H9 (cell line): ENCODE measurements at regions not wholly inside any gene's neighbourhood (a gene's known extent, or its start where the extent isn't known, plus 50 kb on each side); places are given as distances from the start of the nearest gene placed in this dataset.

Source experiments
- DNase-seq: peaks from one replicate; pipeline ENCODE4 v3.0.0-alpha.2; 2017
- H2AFZ ChIP-seq: one replicate; pipeline ENCODE4 v1.6.1; 2013; ENCODE audit warnings: mild to moderate bottlenecking, low read length, control low read depth, moderate library complexity
- H2AK5ac ChIP-seq: 2 replicates; pipeline ENCODE4 v1.6.1; 2013; ENCODE audit warnings: low read length, control low read depth, mixed read lengths; ENCODE audit not compliant: insufficient read length
- H2BK120ac ChIP-seq: one replicate; pipeline ENCODE4 v1.6.1; 2013; ENCODE audit warnings: low read depth, mild to moderate bottlenecking, low read length, control low read depth, inconsistent platforms; ENCODE audit not compliant: poor library complexity, severe bottlenecking
- H2BK12ac ChIP-seq: 2 replicates; pipeline ENCODE4 v1.6.1; 2013; ENCODE audit warnings: low read length, control low read depth, mixed read lengths, low read depth; ENCODE audit not compliant: insufficient read length
- H2BK15ac ChIP-seq: 2 replicates; pipeline ENCODE4 v1.6.1; 2013; ENCODE audit warnings: low read depth, low read length, control low read depth
- H2BK20ac ChIP-seq: one replicate; pipeline ENCODE4 v1.6.1; 2013; ENCODE audit warnings: low read depth, mild to moderate bottlenecking, low read length, control low read depth, inconsistent platforms; ENCODE audit not compliant: poor library complexity, severe bottlenecking
- H2BK5ac ChIP-seq: 2 replicates; pipeline ENCODE4 v1.6.1; 2013; ENCODE audit warnings: low read length, control low read depth, mixed read lengths; ENCODE audit not compliant: insufficient read length
- H3K14ac ChIP-seq: 2 replicates; pipeline ENCODE4 v1.6.1; 2013; ENCODE audit warnings: low read length, control low read depth; ENCODE audit not compliant: insufficient read depth
- H3K18ac ChIP-seq: 2 replicates; pipeline ENCODE4 v1.6.1; 2013; ENCODE audit warnings: low read depth, mild to moderate bottlenecking, mixed read lengths, low read length, control low read depth; ENCODE audit not compliant: insufficient read length
- H3K23ac ChIP-seq: 2 replicates; pipeline ENCODE4 v1.6.1; 2013; ENCODE audit warnings: low read length, control low read depth, mixed read lengths, low read depth; ENCODE audit not compliant: insufficient read length
- H3K23me2 ChIP-seq: 2 replicates; pipeline ENCODE4 v1.6.1; 2013; ENCODE audit warnings: low read depth, mild to moderate bottlenecking, mixed read lengths, low read length, control low read depth; ENCODE audit not compliant: insufficient read length, poor library complexity, severe bottlenecking
- H3K27ac ChIP-seq: 2 replicates; pipeline ENCODE4 v1.5.1; 2013; ENCODE audit warnings: low read length, control low read depth, mixed read lengths, low read depth; ENCODE audit not compliant: insufficient read length
- H3K27me3 ChIP-seq: 2 replicates; pipeline ENCODE4 v1.6.1; 2013; ENCODE audit warnings: low read length, control low read depth, inconsistent platforms; ENCODE audit not compliant: insufficient read depth
- H3K4ac ChIP-seq: 2 replicates; pipeline ENCODE4 v1.6.1; 2013; ENCODE audit warnings: low read depth, mild to moderate bottlenecking, control low read depth, inconsistent platforms, low read length, moderate library complexity
- H3K4me1 ChIP-seq: 2 replicates; pipeline ENCODE4 v1.6.1; 2013; ENCODE audit warnings: low read length, control low read depth, inconsistent platforms; ENCODE audit not compliant: insufficient read depth
- H3K4me2 ChIP-seq: 2 replicates; pipeline ENCODE4 v1.6.1; 2013; ENCODE audit warnings: low read length, control low read depth, mixed read lengths; ENCODE audit not compliant: insufficient read length, insufficient read depth
- H3K56ac ChIP-seq: 2 replicates; pipeline ENCODE4 v1.6.1; 2013; ENCODE audit warnings: low read depth, mild to moderate bottlenecking, mixed read lengths, low read length, control low read depth; ENCODE audit not compliant: insufficient read length
- H3K79me1 ChIP-seq: 2 replicates; pipeline ENCODE4 v1.6.1; 2013; ENCODE audit warnings: low read depth, mild to moderate bottlenecking, moderate library complexity, low read length, control low read depth, inconsistent platforms; ENCODE audit not compliant: insufficient read depth, poor library complexity, severe bottlenecking
- H3K79me2 ChIP-seq: 2 replicates; pipeline ENCODE4 v1.6.1; 2013; ENCODE audit warnings: low read length, control low read depth, inconsistent platforms; ENCODE audit not compliant: insufficient read depth
- H3K9ac ChIP-seq: 2 replicates; pipeline ENCODE4 v1.6.1; 2013; ENCODE audit warnings: low read length, control low read depth, mixed read lengths; ENCODE audit not compliant: insufficient read length; ENCODE audit errors: extremely low read depth
- H3K9me3 ChIP-seq: one replicate; pipeline ENCODE4 v1.6.1; 2013; ENCODE audit warnings: low read depth, low read length, inconsistent platforms; ENCODE audit not compliant: control insufficient read depth
- H3T11ph ChIP-seq: one replicate; pipeline ENCODE4 v1.6.1; 2013; ENCODE audit warnings: mild to moderate bottlenecking, low read length, control low read depth, inconsistent platforms
- H4K20me1 ChIP-seq: one replicate; pipeline ENCODE4 v1.6.1; 2013; ENCODE audit not compliant: control insufficient read depth, insufficient read length, insufficient read depth
- H4K5ac ChIP-seq: 2 replicates; pipeline ENCODE4 v1.6.1; 2013; ENCODE audit warnings: low read depth, mild to moderate bottlenecking, mixed read lengths, low read length, control low read depth; ENCODE audit not compliant: insufficient read length
- H4K8ac ChIP-seq: replicated peaks from 2 replicates; pipeline ENCODE4 v1.6.1; 2013; ENCODE audit warnings: low read length, control low read depth, mixed read lengths, low read depth; ENCODE audit not compliant: insufficient read length
- H4K91ac ChIP-seq: 2 replicates; pipeline ENCODE4 v1.6.1; 2013; ENCODE audit warnings: low read depth, mild to moderate bottlenecking, moderate library complexity, mixed read lengths, low read length, control low read depth; ENCODE audit not compliant: insufficient read length
- H3K27ac Mint-ChIP-seq, 3 experiments: 2 replicates in 2 of 3; 3 replicates in 1 of 3; pipeline ENCODE4 v1.8.0; 2020 to 2021; ENCODE audit warnings: mixed read lengths in 3 of 3, mild to moderate bottlenecking in 1 of 3, moderate library complexity in 1 of 3
- H3K27me3 Mint-ChIP-seq: 2 replicates; pipeline ENCODE4 v1.8.0; 2021; ENCODE audit warnings: low read depth, mild to moderate bottlenecking, moderate library complexity, mixed read lengths
- H3K36me3 Mint-ChIP-seq, 3 experiments: 2 replicates in 2 of 3; 3 replicates in 1 of 3; pipeline ENCODE4 v1.8.0; 2020 to 2021; ENCODE audit warnings: low read depth in 3 of 3, mixed read lengths in 3 of 3; ENCODE audit not compliant: insufficient read depth in 1 of 3
- H3K4me1 Mint-ChIP-seq, 2 experiments: 2 replicates each; pipeline ENCODE4 v1.8.0; 2020; ENCODE audit warnings: mixed read lengths in 2 of 2
- H3K4me3 Mint-ChIP-seq, 2 experiments: 2 replicates in 1 of 2; 3 replicates in 1 of 2; pipeline ENCODE4 v1.8.0; 2020 to 2021; ENCODE audit warnings: mild to moderate bottlenecking in 2 of 2, mixed read lengths in 2 of 2, moderate library complexity in 1 of 2
- H3K9me3 Mint-ChIP-seq, 2 experiments: 2 replicates in 1 of 2; 3 replicates in 1 of 2; pipeline ENCODE4 v1.8.0; 2020; ENCODE audit warnings: mild to moderate bottlenecking in 2 of 2, mixed read lengths in 2 of 2, moderate library complexity in 1 of 2
- CTCF ChIP-seq: fragments of 200-600 bp; sonication (generic); conservative IDR thresholded peaks from 3 replicates; pipeline ENCODE4 v1.8.0; 2021; ENCODE audit warnings: antibody characterized with exemption, mild to moderate bottlenecking
- WGBS: extraction: QIAGEN DNeasy Blood & Tissue Kit; methylation state at CpG from one replicate; pipeline ENCODE4 v1.1.7; 2013; ENCODE audit warnings: missing lambda C conversion rate, low lambda C conversion rate, mixed read lengths; ENCODE audit not compliant: insufficient read length; ENCODE audit errors: extremely low coverage; 5-methylcytosine and 5-hydroxymethylcytosine counted together

GRCh38 chr5:169417676-169418075 is 116.7 kb upstream of the SLIT3 start:
- H3K9me3 Mint-ChIP-seq = peaks cover 0 to 4% of the 10 kb centered on the region in 2 experiments; a peak in 2 of 5 replicates
- Histone ChIP-seq H2BK120ac (no peak overlapping the region), H4K91ac (no peak overlapping the region), H2BK12ac (no peak overlapping the region), H3T11ph (no peak overlapping the region), H3K4me1 (no peaks in the 10 kb centered on the region), H2AFZ (no peak overlapping the region), H2BK20ac (no peak overlapping the region), H3K23me2 (no peaks in the 10 kb centered on the region), H3K79me2 (no peaks in the 10 kb centered on the region), H2AK5ac (no peak overlapping the region), H4K8ac (no peak overlapping the region), H3K27ac (no peak overlapping the region), H3K56ac (no peak overlapping the region), H3K23ac (no peak overlapping the region), H3K4ac (no peak overlapping the region), H3K27me3 (no peaks in the 10 kb centered on the region), H3K14ac (no peak overlapping the region), H2BK5ac (no peak overlapping the region), H4K5ac (no peak overlapping the region), H3K4me2 (no peak overlapping the region), H3K9ac (no peak overlapping the region), H2BK15ac (no peak overlapping the region), H3K79me1 (no peaks in the 10 kb centered on the region), H4K20me1 (no peaks in the 10 kb centered on the region), H3K9me3 (no peaks in the 10 kb centered on the region), H3K18ac (no peak overlapping the region)
- no CpG with 5 or more reads among the region's 4 CpGs for WGBS
- no peak overlapping the region for H3K27ac Mint-ChIP-seq
- no peak for TF ChIP-seq CTCF
- DNase-seq = no peak
- H3K4me3 Mint-ChIP-seq = no peak overlapping the region
- H3K36me3 Mint-ChIP-seq = no peaks in the 10 kb centered on the region
- H3K4me1 Mint-ChIP-seq = peaks cover 11 to 12% of the 10 kb centered on the region in 2 experiments
- H3K27me3 Mint-ChIP-seq = no peaks in the 10 kb centered on the region; the same call in 1 of the 2 replicates
